Stomach (tissue), 4 donors: ENCODE measurements at regions not wholly inside any gene's neighbourhood (a gene's known extent, or its start where the extent isn't known, plus 50 kb on each side); places are given as distances from the start of the nearest gene placed in this dataset.

Experiments
- EP300 ChIP-seq: sonication (generic); formaldehyde crosslinking; IDR thresholded peaks from one replicate; pipeline ENCODE4 v1.6.1; 2017; ENCODE audit warnings: antibody characterized with exemption
- POLR2A ChIP-seq, 4 donors: fragments of 450-650 bp; IDR thresholded peaks; one replicate each; pipeline ENCODE4 v1.6.1; 2016; ENCODE audit warnings: antibody characterized with exemption in 4 of 4, control low read depth in 2 of 4, mild to moderate bottlenecking in 1 of 4, moderate library complexity in 1 of 4
- POLR2AphosphoS5 ChIP-seq, 3 donors: sonication (generic); formaldehyde crosslinking; IDR thresholded peaks; one replicate each; pipeline ENCODE4 v1.6.1; 2016; ENCODE audit warnings: antibody characterized with exemption in 3 of 3
- TF ChIP-seq, protein P1 (sequence below), 7 experiments: fragments of 450-650 bp in 4 of 7; fragments of 200-600 bp in 3 of 7; sonication (generic) in 3 of 7; IDR thresholded peaks; one replicate each; pipeline ENCODE4 v1.5.1; 2016 to 2019; ENCODE audit warnings: antibody characterized with exemption in 7 of 7, control low read depth in 2 of 7, mild to moderate bottlenecking in 1 of 7

DNA sequence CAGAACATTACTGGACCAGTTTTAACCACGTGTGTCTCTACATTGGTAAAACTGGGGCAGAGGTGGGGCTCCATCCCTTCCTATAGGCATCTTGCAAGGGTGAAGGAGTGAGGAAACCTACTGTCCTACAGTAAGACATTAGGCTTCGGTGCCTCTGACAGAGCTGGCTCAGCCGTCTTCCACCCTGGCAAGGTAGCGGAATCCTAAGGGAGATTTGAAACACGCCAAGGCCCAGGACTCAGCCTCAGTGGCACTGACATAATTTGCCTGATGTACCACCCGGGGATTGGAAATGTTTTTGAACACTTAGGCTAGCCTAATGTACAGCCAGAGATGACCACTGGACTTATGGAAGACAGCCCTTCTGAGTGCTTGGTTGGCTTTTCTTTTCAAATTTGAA is 329.7 kb upstream of the IRX1 start:
- TF ChIP-seq, protein P1, sequence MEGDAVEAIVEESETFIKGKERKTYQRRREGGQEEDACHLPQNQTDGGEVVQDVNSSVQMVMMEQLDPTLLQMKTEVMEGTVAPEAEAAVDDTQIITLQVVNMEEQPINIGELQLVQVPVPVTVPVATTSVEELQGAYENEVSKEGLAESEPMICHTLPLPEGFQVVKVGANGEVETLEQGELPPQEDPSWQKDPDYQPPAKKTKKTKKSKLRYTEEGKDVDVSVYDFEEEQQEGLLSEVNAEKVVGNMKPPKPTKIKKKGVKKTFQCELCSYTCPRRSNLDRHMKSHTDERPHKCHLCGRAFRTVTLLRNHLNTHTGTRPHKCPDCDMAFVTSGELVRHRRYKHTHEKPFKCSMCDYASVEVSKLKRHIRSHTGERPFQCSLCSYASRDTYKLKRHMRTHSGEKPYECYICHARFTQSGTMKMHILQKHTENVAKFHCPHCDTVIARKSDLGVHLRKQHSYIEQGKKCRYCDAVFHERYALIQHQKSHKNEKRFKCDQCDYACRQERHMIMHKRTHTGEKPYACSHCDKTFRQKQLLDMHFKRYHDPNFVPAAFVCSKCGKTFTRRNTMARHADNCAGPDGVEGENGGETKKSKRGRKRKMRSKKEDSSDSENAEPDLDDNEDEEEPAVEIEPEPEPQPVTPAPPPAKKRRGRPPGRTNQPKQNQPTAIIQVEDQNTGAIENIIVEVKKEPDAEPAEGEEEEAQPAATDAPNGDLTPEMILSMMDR (IDR thresholded peaks at IDR 0.05): no peak
- TF ChIP-seq POLR2AphosphoS5 (IDR thresholded peaks at IDR 0.05) (no peak), POLR2A (IDR thresholded peaks at IDR 0.05) (no peak), EP300 (no peak)
